GM19467 (cell line): ENCODE measurements at regions not wholly inside any gene's neighbourhood (a gene's known extent, or its start where the extent isn't known, plus 50 kb on each side); places are given as distances from the start of the nearest gene placed in this dataset.

Experiments
- ATAC-seq: cut with Tn5 transposase; IDR thresholded peaks from one replicate; pipeline ENCODE4 v1.9.1; 2021; ENCODE audit warnings: mild to moderate bottlenecking, moderate library complexity; ENCODE audit not compliant: unreplicated experiment

GRCh38 chr2:38427936-38428335 is 50.9 kb upstream of the ATL2 start:
- ATAC-seq, result no peak

GRCh38 chr2:38427054-38427453 is 50.0 kb upstream of the ATL2 start:
- no peak for ATAC-seq
